C4-2B (cell line): ENCODE measurements at regions not wholly inside any gene's neighbourhood (a gene's known extent, or its start where the extent isn't known, plus 50 kb on each side); places are given as distances from the start of the nearest gene placed in this dataset.

Experiments
- CTCF ChIP-seq: fragments of 450-650 bp; conservative IDR thresholded peaks from 2 replicates; pipeline ENCODE4 v1.5.1; 2017; ENCODE audit warnings: mild to moderate bottlenecking
- ZFX ChIP-seq: fragments of 450-650 bp; IDR thresholded peaks from 2 replicates; pipeline ENCODE4 v1.6.1; 2017

GRCh38 chr4:71210823-71211222 lies 128.0 kb upstream of the SLC4A4 start:
- no peak for TF ChIP-seq ZFX
- TF ChIP-seq CTCF: no peak
